Upper lobe of left lung (tissue), 6 donors: ENCODE measurements at regions not wholly inside any gene's neighbourhood (a gene's known extent, or its start where the extent isn't known, plus 50 kb on each side); places are given as distances from the start of the nearest gene placed in this dataset.

Experiments used
- ATAC-seq, 2 donors: fragments of 200-7000 bp; cut with Tn5 transposase; one replicate each; pipeline ENCODE4 v1.9.1; 2022; ENCODE audit warnings: mild to moderate bottlenecking in 2 of 2, moderate library complexity in 2 of 2; ENCODE audit not compliant: low FRiP score in 2 of 2
- DNase-seq, 2 donors: peaks; one replicate each; pipeline ENCODE4 v3.0.0-alpha.2; 2019 to 2020
- H3K27ac ChIP-seq, 4 donors: fragments of 200-600 bp; sonication (generic); one replicate each; pipeline ENCODE4 v1.5.1; 2016 to 2019
- H3K27me3 ChIP-seq, 4 donors: fragments of 200-600 bp; sonication (generic); one replicate each; pipeline ENCODE4 v1.5.1; 2017 to 2019
- H3K36me3 ChIP-seq, 4 donors: fragments of 200-600 bp; sonication (generic); one replicate each; pipeline ENCODE4 v1.5.1; 2016 to 2019
- H3K4me1 ChIP-seq, 4 donors: fragments of 200-600 bp; sonication (generic); one replicate each; pipeline ENCODE4 v1.5.1; 2018 to 2019
- H3K4me3 ChIP-seq, 4 donors: fragments of 200-600 bp; sonication (generic); one replicate each; pipeline ENCODE4 v1.5.1; 2017 to 2019; ENCODE audit warnings: mild to moderate bottlenecking in 2 of 4, moderate library complexity in 1 of 4
- H3K9me3 ChIP-seq, 4 donors: fragments of 200-600 bp; sonication (generic); one replicate each; pipeline ENCODE4 v1.5.1; 2018 to 2019
- CTCF ChIP-seq, 6 experiments: fragments of 450-650 bp in 4 of 6; fragments of 200-600 bp in 2 of 6; sonication (generic) in 2 of 6; IDR thresholded peaks; one replicate each; pipeline ENCODE4 v1.5.1; 2016 to 2019; ENCODE audit warnings: antibody characterized with exemption in 6 of 6
- EP300 ChIP-seq, 4 donors: sonication (generic); formaldehyde crosslinking; IDR thresholded peaks; one replicate each; pipeline ENCODE4 v1.5.1; 2017; ENCODE audit warnings: antibody characterized with exemption in 4 of 4, control low read depth in 2 of 4
- POLR2A ChIP-seq, 4 donors: fragments of 450-650 bp; IDR thresholded peaks; one replicate each; pipeline ENCODE4 v1.5.1; 2016 to 2017; ENCODE audit warnings: antibody characterized with exemption in 4 of 4, mild to moderate bottlenecking in 2 of 4
- POLR2AphosphoS5 ChIP-seq, 2 donors: sonication (generic); formaldehyde crosslinking; IDR thresholded peaks; one replicate each; pipeline ENCODE4 v1.5.1; 2017; ENCODE audit warnings: antibody characterized with exemption in 2 of 2
- WGBS, 2 donors: methylation state at CpG; one replicate each; pipeline ENCODE4 v1.1.5; 2017 to 2018; 5-methylcytosine and 5-hydroxymethylcytosine counted together
- donor health status: DM: no; HTN: no; CAD: no; lungs with moderate emphysema.
- donor health status: DM: no; HTN: yes; CAD: no; lungs with severe emphysema.

- ATAC-seq (no peak), DNase-seq (peak in 1 of 2 donors; percentile 40)
- 67 to 69% methylated on average over 7 of the region's 7 CpGs for WGBS, 2 donors
- no peak overlapping the region for H3K4me3 ChIP-seq
- H3K27ac ChIP-seq, result no peak overlapping the region
- H3K9me3 ChIP-seq, result no peaks in the 10 kb centered on the region
- no peaks in the 10 kb centered on the region for H3K36me3 ChIP-seq
- no peak for TF ChIP-seq POLR2A (IDR thresholded peaks at IDR 0.05)
- TF ChIP-seq EP300 (IDR thresholded peaks at IDR 0.05), result peak in 1 of 4 donors; percentile 63
- no peaks in the 10 kb centered on the region for H3K4me1 ChIP-seq
- no peaks in the 10 kb centered on the region for H3K27me3 ChIP-seq
Measured at GRCh38 chr5:36478646-36479317, 127.6 kb upstream of the SLC1A3 start.

- Histone ChIP-seq H3K27me3 (no peaks in the 10 kb centered on the region), H3K4me1 (no peaks in the 10 kb centered on the region), H3K27ac (no peak overlapping the region), H3K36me3 (no peaks in the 10 kb centered on the region), H3K9me3 (no peaks in the 10 kb centered on the region), H3K4me3 (no peak overlapping the region)
- DNase-seq (peak in 1 of 2 donors; percentile 25), ATAC-seq (no peak)
- 69 to 74% methylated on average over 5 of the region's 5 CpGs for WGBS, 2 donors
- TF ChIP-seq CTCF (IDR thresholded peaks at IDR 0.05), result no peak
- TF ChIP-seq EP300 (IDR thresholded peaks at IDR 0.05), result no peak
- no peak for TF ChIP-seq POLR2A (IDR thresholded peaks at IDR 0.05)
- TF ChIP-seq POLR2AphosphoS5 (IDR thresholded peaks at IDR 0.05), result no peak
Measured at GRCh38 chr5:36481454-36482120, 124.8 kb upstream of the SLC1A3 start.

- H3K27ac ChIP-seq, result no peak overlapping the region
- H3K4me1 ChIP-seq, result no peaks in the 10 kb centered on the region
- no peaks in the 10 kb centered on the region for H3K27me3 ChIP-seq
- H3K4me3 ChIP-seq, result no peak overlapping the region
- no peaks in the 10 kb centered on the region for H3K36me3 ChIP-seq
- TF ChIP-seq EP300 (IDR thresholded peaks at IDR 0.05), result no peak
- DNase-seq (no peak), ATAC-seq (no peak)
- H3K9me3 ChIP-seq, result no peaks in the 10 kb centered on the region
Measured at GRCh38 chr5:36482812-36483211, 123.6 kb upstream of the SLC1A3 start.

- Histone ChIP-seq H3K4me3 (no peak overlapping the region), H3K27me3 (no peaks in the 10 kb centered on the region), H3K9me3 (no peaks in the 10 kb centered on the region), H3K4me1 (no peaks in the 10 kb centered on the region), H3K27ac (no peak overlapping the region), H3K36me3 (no peaks in the 10 kb centered on the region)
- no peak for DNase-seq
- no peak for TF ChIP-seq POLR2A (IDR thresholded peaks at IDR 0.05)
- TF ChIP-seq EP300 (IDR thresholded peaks at IDR 0.05), result no peak
- no peak for TF ChIP-seq CTCF (IDR thresholded peaks at IDR 0.05)
- TF ChIP-seq POLR2AphosphoS5 (IDR thresholded peaks at IDR 0.05), result no peak
- ATAC-seq, result no peak
- WGBS, 2 donors, result 94 to 98% methylated on average over 5 of the region's 5 CpGs
Measured at GRCh38 chr5:36489505-36489904, 116.9 kb upstream of the SLC1A3 start.

- Histone ChIP-seq H3K27me3 (no peaks in the 10 kb centered on the region), H3K4me3 (no peak overlapping the region), H3K4me1 (no peaks in the 10 kb centered on the region), H3K9me3 (no peaks in the 10 kb centered on the region), H3K36me3 (no peaks in the 10 kb centered on the region), H3K27ac (no peak overlapping the region)
- ATAC-seq (no peak), DNase-seq (peak in 1 of 2 donors; percentile 65)
- 32 to 35% methylated on average over 7 of the region's 7 CpGs for whole genome bisulfite sequencing, 2 donors
- TF ChIP-seq POLR2A (IDR thresholded peaks at IDR 0.05) (no peak), EP300 (IDR thresholded peaks at IDR 0.05) (no peak), POLR2AphosphoS5 (IDR thresholded peaks at IDR 0.05) (no peak), CTCF (IDR thresholded peaks at IDR 0.05) (no peak)
Measured at GRCh38 chr5:36491856-36492255, 114.5 kb upstream of the SLC1A3 start.
